HepG2 (cell line): ENCODE measurements at regions not wholly inside any gene's neighbourhood (a gene's known extent, or its start where the extent isn't known, plus 50 kb on each side); places are given as distances from the start of the nearest gene placed in this dataset.
A peak's percentile ranks its signal among the peaks of the same experiment; 100 is the strongest.

ENCODE experiments used
- ARID2 ChIP-seq: sonication (generic); formaldehyde crosslinking; IDR thresholded peaks from 2 replicates; pipeline ENCODE4 v1.8.1; 2022; ENCODE audit warnings: mild to moderate bottlenecking, missing genetic modification reagents, borderline replicate concordance
- BCL6 ChIP-seq: IDR thresholded peaks from 2 replicates; pipeline ENCODE4 v1.6.1; 2016; ENCODE audit warnings: missing genetic modification reagents, missing compliant biosample characterization
- DR1 ChIP-seq: sonication (generic); formaldehyde crosslinking; IDR thresholded peaks from 2 replicates; pipeline ENCODE4 v1.8.0; 2021; ENCODE audit warnings: mild to moderate bottlenecking, missing genetic modification reagents, inconsistent platforms
- HDAC6 ChIP-seq: fragments of 200-600 bp; sonication (generic); IDR thresholded peaks from 2 replicates; pipeline ENCODE4 v1.7.0; 2017; ENCODE audit warnings: mild to moderate bottlenecking, antibody characterized with exemption, low read length, low read depth
- HES4 ChIP-seq: sonication (generic); formaldehyde crosslinking; IDR thresholded peaks from 2 replicates; pipeline ENCODE4 v1.9.0; 2021; ENCODE audit warnings: mild to moderate bottlenecking, missing genetic modification reagents, borderline replicate concordance
- KAT7 ChIP-seq: IDR thresholded peaks from 2 replicates; pipeline ENCODE4 v1.6.1; 2018; ENCODE audit warnings: borderline replicate concordance, missing compliant biosample characterization
- MXI1 ChIP-seq: IDR thresholded peaks from 3 replicates; pipeline ENCODE4 v1.6.1; 2012; ENCODE audit warnings: low read depth, low read length, inconsistent platforms, borderline replicate concordance
- PAWR ChIP-seq: sonication (generic); formaldehyde crosslinking; IDR thresholded peaks from 2 replicates; pipeline ENCODE4 v1.4.0; 2020; ENCODE audit warnings: missing genetic modification reagents, mild to moderate bottlenecking, borderline replicate concordance
- RXRA ChIP-seq: sonication (generic); formaldehyde crosslinking; IDR thresholded peaks from 2 replicates; pipeline ENCODE4 v1.5.1; 2020; ENCODE audit warnings: missing genetic modification reagents
- RXRB ChIP-seq: IDR thresholded peaks from 2 replicates; pipeline ENCODE4 v1.6.1; 2016; ENCODE audit warnings: borderline replicate concordance, missing genetic modification reagents, missing compliant biosample characterization
- SALL1 ChIP-seq: sonication (generic); formaldehyde crosslinking; IDR thresholded peaks from 2 replicates; pipeline ENCODE4 v1.8.0; 2022; ENCODE audit warnings: mild to moderate bottlenecking, missing genetic modification reagents
- SETDB1 ChIP-seq: sonication (generic); formaldehyde crosslinking; IDR thresholded peaks from 2 replicates; pipeline ENCODE4 v1.5.1; 2020; ENCODE audit warnings: missing genetic modification reagents, mild to moderate bottlenecking, borderline replicate concordance
- SMARCE1 ChIP-seq: fragments of 450-650 bp; IDR thresholded peaks from 2 replicates; pipeline ENCODE4 v1.6.1; 2017; ENCODE audit warnings: borderline replicate concordance
- TEAD3 ChIP-seq: optimal IDR thresholded peaks from 2 replicates; pipeline ENCODE3; 2016; ENCODE audit warnings: borderline replicate concordance
- ZBTB7B ChIP-seq: sonication (generic); formaldehyde crosslinking; IDR thresholded peaks from 2 replicates; pipeline ENCODE4 v1.4.0; 2020; ENCODE audit warnings: missing genetic modification reagents
- ZNF3 ChIP-seq: IDR thresholded peaks from 2 replicates; pipeline ENCODE4 v1.7.0; 2017; ENCODE audit warnings: inconsistent platforms
- ZNF652 ChIP-seq: IDR thresholded peaks from 2 replicates; pipeline ENCODE4 v1.6.1; 2016; ENCODE audit warnings: low read depth, borderline replicate concordance
- ZSCAN29 ChIP-seq: sonication (generic); formaldehyde crosslinking; conservative IDR thresholded peaks from 2 replicates; pipeline ENCODE4 v1.4.0; 2020; ENCODE audit warnings: mild to moderate bottlenecking, missing genetic modification reagents
- TF ChIP-seq, protein P1 (sequence below): sonication (generic); formaldehyde crosslinking; IDR thresholded peaks from 2 replicates; pipeline ENCODE4 v1.5.0; 2020; ENCODE audit warnings: missing genetic modification reagents, mild to moderate bottlenecking, borderline replicate concordance
- TF ChIP-seq, protein P2 (sequence below): IDR thresholded peaks from 2 replicates; pipeline ENCODE4 v1.6.1; 2016; ENCODE audit warnings: missing biosample characterization, missing genetic modification reagents, low read depth
- TF ChIP-seq, protein P3 (sequence below): sonication (generic); formaldehyde crosslinking; IDR thresholded peaks from 2 replicates; pipeline ENCODE4 v1.5.0; 2020; ENCODE audit warnings: mild to moderate bottlenecking, missing genetic modification reagents, moderate library complexity
- TF ChIP-seq, protein P4 (sequence below): sonication (generic); formaldehyde crosslinking; IDR thresholded peaks from 2 replicates; pipeline ENCODE4 v1.4.0; 2020; ENCODE audit warnings: low read depth, missing genetic modification reagents

DNA sequence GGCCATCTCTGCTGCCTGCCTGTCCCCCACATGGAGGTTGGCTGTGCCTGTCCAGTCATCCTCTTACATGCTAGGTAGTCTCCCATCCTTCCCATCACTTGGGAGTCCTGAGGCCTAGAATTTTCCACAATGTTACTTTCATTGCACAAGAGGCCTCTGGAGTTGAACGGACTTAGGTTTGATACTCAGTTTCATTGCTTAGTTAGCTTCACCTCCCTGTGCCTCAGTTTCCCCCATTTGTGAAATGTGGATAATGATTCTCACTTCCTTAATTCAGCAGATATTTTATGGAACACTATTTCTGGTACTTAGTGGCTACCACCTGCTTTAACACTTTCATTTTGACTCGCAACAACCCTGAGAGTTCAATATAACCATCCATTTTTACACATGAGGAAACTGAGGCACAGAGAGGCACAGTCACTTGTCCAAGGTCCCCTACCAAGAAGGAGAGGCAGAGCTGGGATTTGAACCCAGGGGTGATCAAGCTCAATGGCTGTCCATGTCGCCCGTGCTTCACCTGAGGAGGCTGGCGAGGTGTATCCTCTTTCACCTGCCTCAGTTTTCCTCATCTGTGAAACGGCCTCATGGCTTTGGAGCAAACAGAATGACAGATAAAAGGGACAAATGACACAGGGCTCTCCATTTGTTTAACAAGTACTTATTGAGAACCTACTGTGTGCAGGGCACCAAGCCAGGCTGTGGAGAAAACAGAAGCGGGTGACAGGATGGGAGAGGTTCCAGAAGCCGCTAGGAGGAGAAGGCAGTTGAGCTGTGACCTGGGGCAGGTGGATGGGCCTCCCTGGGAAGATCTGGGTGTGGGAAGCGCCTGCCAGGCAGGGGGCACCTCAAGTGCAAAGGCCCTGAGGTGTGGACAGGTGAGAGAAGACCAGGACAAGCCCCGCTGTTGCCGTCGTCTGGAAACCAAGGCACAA lies 154.3 kb upstream of the PTPN1 start (continued):
- TF ChIP-seq MXI1 (no peak), DR1 (no peak), ZBTB7B (CRISPR knock-in tag) (no peak), ZSCAN29 (CRISPR knock-in tag) (no peak), SMARCE1 (no peak), ZNF3 (CRISPR knock-in tag) (no peak), HES4 (CRISPR knock-in tag) (no peak), SETDB1 (CRISPR knock-in tag) (0 out of 2 replicates have a peak, but pooled peaks have one; percentile 27), ARID2 (CRISPR knock-in tag) (no peak), KAT7 (CRISPR knock-in tag) (no peak), ZNF652 (no peak), RXRB (CRISPR knock-in tag) (no peak), SALL1 (CRISPR knock-in tag) (no peak), BCL6 (CRISPR knock-in tag) (no peak), TEAD3 (CRISPR knock-in tag) (no peak), RXRA (CRISPR knock-in tag) (no peak), PAWR (CRISPR knock-in tag) (no peak), HDAC6 (no peak)
- TF ChIP-seq, protein P1, sequence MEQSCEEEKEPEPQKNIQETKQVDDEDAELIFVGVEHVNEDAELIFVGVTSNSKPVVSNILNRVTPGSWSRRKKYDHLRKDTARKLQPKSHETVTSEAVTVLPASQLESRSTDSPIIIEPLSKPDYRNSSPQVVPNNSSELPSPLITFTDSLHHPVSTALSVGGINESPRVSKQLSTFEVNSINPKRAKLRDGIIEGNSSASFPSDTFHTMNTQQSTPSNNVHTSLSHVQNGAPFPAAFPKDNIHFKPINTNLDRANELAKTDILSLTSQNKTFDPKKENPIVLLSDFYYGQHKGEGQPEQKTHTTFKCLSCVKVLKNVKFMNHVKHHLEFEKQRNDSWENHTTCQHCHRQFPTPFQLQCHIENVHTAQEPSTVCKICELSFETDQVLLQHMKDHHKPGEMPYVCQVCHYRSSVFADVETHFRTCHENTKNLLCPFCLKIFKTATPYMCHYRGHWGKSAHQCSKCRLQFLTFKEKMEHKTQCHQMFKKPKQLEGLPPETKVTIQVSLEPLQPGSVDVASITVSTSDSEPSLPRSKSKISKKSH (CRISPR knock-in tag): 0 out of 2 replicates have a peak, but pooled peaks have one; percentile 45
- TF ChIP-seq, protein P2, sequence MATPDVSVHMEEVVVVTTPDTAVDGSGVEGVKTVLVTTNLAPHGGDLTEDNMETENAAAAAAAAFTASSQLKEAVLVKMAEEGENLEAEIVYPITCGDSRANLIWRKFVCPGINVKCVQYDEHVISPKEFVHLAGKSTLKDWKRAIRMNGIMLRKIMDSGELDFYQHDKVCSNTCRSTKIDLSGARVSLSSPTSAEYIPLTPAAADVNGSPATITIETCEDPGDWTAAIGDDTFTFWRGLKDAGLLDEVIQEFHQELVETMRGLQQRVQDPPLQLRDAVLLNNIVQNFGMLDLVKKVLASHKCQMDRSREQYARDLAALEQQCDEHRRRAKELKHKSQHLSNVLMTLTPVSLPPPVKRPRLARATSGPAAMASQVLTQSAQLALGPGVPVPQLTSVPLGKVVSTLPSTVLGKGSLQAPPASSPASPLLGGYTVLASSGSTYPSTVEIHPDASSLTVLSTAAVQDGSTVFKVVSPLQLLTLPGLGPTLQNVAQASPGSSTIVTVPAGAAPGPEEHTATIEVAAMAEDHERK: no peak
- TF ChIP-seq, protein P3, sequence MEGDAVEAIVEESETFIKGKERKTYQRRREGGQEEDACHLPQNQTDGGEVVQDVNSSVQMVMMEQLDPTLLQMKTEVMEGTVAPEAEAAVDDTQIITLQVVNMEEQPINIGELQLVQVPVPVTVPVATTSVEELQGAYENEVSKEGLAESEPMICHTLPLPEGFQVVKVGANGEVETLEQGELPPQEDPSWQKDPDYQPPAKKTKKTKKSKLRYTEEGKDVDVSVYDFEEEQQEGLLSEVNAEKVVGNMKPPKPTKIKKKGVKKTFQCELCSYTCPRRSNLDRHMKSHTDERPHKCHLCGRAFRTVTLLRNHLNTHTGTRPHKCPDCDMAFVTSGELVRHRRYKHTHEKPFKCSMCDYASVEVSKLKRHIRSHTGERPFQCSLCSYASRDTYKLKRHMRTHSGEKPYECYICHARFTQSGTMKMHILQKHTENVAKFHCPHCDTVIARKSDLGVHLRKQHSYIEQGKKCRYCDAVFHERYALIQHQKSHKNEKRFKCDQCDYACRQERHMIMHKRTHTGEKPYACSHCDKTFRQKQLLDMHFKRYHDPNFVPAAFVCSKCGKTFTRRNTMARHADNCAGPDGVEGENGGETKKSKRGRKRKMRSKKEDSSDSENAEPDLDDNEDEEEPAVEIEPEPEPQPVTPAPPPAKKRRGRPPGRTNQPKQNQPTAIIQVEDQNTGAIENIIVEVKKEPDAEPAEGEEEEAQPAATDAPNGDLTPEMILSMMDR (CRISPR knock-in tag): no peak
- TF ChIP-seq, protein P4, sequence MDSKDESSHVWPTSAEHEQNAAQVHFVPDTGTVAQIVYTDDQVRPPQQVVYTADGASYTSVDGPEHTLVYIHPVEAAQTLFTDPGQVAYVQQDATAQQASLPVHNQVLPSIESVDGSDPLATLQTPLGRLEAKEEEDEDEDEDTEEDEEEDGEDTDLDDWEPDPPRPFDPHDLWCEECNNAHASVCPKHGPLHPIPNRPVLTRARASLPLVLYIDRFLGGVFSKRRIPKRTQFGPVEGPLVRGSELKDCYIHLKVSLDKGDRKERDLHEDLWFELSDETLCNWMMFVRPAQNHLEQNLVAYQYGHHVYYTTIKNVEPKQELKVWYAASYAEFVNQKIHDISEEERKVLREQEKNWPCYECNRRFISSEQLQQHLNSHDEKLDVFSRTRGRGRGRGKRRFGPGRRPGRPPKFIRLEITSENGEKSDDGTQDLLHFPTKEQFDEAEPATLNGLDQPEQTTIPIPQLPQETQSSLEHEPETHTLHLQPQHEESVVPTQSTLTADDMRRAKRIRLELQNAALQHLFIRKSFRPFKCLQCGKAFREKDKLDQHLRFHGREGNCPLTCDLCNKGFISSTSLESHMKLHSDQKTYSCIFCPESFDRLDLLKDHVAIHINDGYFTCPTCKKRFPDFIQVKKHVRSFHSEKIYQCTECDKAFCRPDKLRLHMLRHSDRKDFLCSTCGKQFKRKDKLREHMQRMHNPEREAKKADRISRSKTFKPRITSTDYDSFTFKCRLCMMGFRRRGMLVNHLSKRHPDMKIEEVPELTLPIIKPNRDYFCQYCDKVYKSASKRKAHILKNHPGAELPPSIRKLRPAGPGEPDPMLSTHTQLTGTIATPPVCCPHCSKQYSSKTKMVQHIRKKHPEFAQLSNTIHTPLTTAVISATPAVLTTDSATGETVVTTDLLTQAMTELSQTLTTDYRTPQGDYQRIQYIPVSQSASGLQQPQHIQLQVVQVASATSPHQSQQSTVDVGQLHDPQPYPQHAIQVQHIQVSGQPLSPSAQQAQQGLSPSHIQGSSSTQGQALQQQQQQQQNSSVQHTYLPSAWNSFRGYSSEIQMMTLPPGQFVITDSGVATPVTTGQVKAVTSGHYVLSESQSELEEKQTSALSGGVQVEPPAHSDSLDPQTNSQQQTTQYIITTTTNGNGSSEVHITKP (CRISPR knock-in tag): no peak
